SK-N-SH treated with all-trans-retinoic acid at 6 μM for 48 hours (cell line): ENCODE measurements at regions not wholly inside any gene's neighbourhood (a gene's known extent, or its start where the extent isn't known, plus 50 kb on each side); places are given as distances from the start of the nearest gene placed in this dataset.

Experiments used
- ARNTL ChIP-seq: fragments of 450-650 bp; formaldehyde crosslinking; IDR thresholded peaks from 2 replicates; pipeline ENCODE4 v1.5.0; 2020; ENCODE audit warnings: low read depth, mild to moderate bottlenecking, moderate library complexity, borderline replicate concordance
- BACH2 ChIP-seq: fragments of 250-450 bp; sonication (Bioruptor Pico); IDR thresholded peaks from 2 replicates; pipeline ENCODE4 v1.9.0; 2021; ENCODE audit warnings: mild to moderate bottlenecking, borderline replicate concordance
- CSDC2 ChIP-seq: fragments of 250-450 bp; sonication (Bioruptor Pico); IDR thresholded peaks from 2 replicates; pipeline ENCODE4 v1.5.0; 2020; ENCODE audit warnings: mild to moderate bottlenecking, moderate library complexity
- ESRRG ChIP-seq: fragments of 250-450 bp; sonication (Bioruptor Pico); IDR thresholded peaks from 2 replicates; pipeline ENCODE4 v1.6.1; 2021; ENCODE audit warnings: mild to moderate bottlenecking
- OSR1 ChIP-seq: fragments of 250-450 bp; sonication (Bioruptor Pico); IDR thresholded peaks from 2 replicates; pipeline ENCODE4 v1.8.0; 2022; ENCODE audit warnings: moderate library complexity, mild to moderate bottlenecking, inconsistent platforms
- SNAI2 ChIP-seq: fragments of 250-450 bp; sonication (Bioruptor Pico); IDR thresholded peaks from 2 replicates; pipeline ENCODE4 v1.5.0; 2020; ENCODE audit warnings: mild to moderate bottlenecking, moderate library complexity
- TSHZ2 ChIP-seq: fragments of 250-450 bp; sonication (Bioruptor Pico); IDR thresholded peaks from 2 replicates; pipeline ENCODE4 v1.5.0; 2020; ENCODE audit warnings: mild to moderate bottlenecking, moderate library complexity
- ZFP3 ChIP-seq: fragments of 250-450 bp; sonication (Bioruptor Pico); IDR thresholded peaks from 2 replicates; pipeline ENCODE4 v1.5.0; 2020; ENCODE audit warnings: mild to moderate bottlenecking, moderate library complexity
- ZFP30 ChIP-seq: fragments of 450-650 bp; formaldehyde crosslinking; IDR thresholded peaks from 2 replicates; pipeline ENCODE4 v1.5.0; 2022; ENCODE audit warnings: mild to moderate bottlenecking, moderate library complexity
- ZNF8 ChIP-seq: fragments of 450-650 bp; formaldehyde crosslinking; IDR thresholded peaks from 2 replicates; pipeline ENCODE4 v1.5.0; 2020; ENCODE audit warnings: mild to moderate bottlenecking, moderate library complexity
- TF ChIP-seq, protein P1 (sequence below): fragments of 250-450 bp; sonication (Bioruptor Pico); IDR thresholded peaks from 2 replicates; pipeline ENCODE4 v1.8.0; 2020; ENCODE audit warnings: mild to moderate bottlenecking, moderate library complexity, borderline replicate concordance
- TF ChIP-seq, protein P2 (sequence below): fragments of 250-450 bp; sonication (Bioruptor Pico); IDR thresholded peaks from 2 replicates; pipeline ENCODE4 v1.8.0; 2021; ENCODE audit warnings: low read depth, mild to moderate bottlenecking, moderate library complexity, borderline replicate concordance

GRCh38 chr7:22931011-22931410 is 82.9 kb downstream of the HYCC1 start:
- no peak for TF ChIP-seq OSR1 (CRISPR knock-in tag)
- TF ChIP-seq ZFP30: no peak
- no peak for TF ChIP-seq ZNF8 (CRISPR knock-in tag)
- no peak for TF ChIP-seq CSDC2
- TF ChIP-seq, protein P1, sequence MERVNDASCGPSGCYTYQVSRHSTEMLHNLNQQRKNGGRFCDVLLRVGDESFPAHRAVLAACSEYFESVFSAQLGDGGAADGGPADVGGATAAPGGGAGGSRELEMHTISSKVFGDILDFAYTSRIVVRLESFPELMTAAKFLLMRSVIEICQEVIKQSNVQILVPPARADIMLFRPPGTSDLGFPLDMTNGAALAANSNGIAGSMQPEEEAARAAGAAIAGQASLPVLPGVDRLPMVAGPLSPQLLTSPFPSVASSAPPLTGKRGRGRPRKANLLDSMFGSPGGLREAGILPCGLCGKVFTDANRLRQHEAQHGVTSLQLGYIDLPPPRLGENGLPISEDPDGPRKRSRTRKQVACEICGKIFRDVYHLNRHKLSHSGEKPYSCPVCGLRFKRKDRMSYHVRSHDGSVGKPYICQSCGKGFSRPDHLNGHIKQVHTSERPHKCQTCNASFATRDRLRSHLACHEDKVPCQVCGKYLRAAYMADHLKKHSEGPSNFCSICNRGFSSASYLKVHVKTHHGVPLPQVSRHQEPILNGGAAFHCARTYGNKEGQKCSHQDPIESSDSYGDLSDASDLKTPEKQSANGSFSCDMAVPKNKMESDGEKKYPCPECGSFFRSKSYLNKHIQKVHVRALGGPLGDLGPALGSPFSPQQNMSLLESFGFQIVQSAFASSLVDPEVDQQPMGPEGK (CRISPR knock-in tag): no peak
- no peak for TF ChIP-seq ARNTL
- TF ChIP-seq BACH2 (CRISPR knock-in tag): no peak
- TF ChIP-seq, protein P2, sequence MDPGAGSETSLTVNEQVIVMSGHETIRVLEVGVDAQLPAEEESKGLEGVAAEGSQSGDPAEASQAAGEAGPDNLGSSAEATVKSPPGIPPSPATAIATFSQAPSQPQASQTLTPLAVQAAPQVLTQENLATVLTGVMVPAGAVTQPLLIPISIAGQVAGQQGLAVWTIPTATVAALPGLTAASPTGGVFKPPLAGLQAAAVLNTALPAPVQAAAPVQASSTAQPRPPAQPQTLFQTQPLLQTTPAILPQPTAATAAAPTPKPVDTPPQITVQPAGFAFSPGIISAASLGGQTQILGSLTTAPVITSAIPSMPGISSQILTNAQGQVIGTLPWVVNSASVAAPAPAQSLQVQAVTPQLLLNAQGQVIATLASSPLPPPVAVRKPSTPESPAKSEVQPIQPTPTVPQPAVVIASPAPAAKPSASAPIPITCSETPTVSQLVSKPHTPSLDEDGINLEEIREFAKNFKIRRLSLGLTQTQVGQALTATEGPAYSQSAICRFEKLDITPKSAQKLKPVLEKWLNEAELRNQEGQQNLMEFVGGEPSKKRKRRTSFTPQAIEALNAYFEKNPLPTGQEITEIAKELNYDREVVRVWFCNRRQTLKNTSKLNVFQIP (CRISPR knock-in tag): no peak
- TF ChIP-seq SNAI2 (CRISPR knock-in tag): no peak
- TF ChIP-seq TSHZ2 (CRISPR knock-in tag): no peak
- TF ChIP-seq ZFP3: no peak
- no peak for TF ChIP-seq ESRRG (CRISPR knock-in tag)
